ENCODE measurements at regions not wholly inside any gene's neighbourhood (a gene's known extent, or its start where the extent isn't known, plus 50 kb on each side); places are given as distances from the start of the nearest gene placed in this dataset.

- peak overlapping the region; percentile 65 for H2AFZ ChIP-seq
- intact Hi-C loops (cut with micrococcal nuclease; ENCODE audit: unreplicated experiment): no loop called here
Measured at GRCh38 chr2:180761224-180761623, 219.2 kb upstream of the UBE2E3 start.

GRCh38 chr2:180759631-180760030, 220.8 kb upstream of the UBE2E3 start:
- CTCF ChIA-PET: no interaction called here
- peaks cover 15% of the 10 kb centered on the region for H3K9me3 ChIP-seq (ENCODE audit: insufficient read depth, low read depth)
- H3K9me2 ChIP-seq (ENCODE audit: insufficient read depth): no peaks in the 10 kb centered on the region
- no peak overlapping the region for H3K4me3 ChIP-seq
- TF ChIP-seq EZH2 (IDR thresholded peaks at IDR 0.05; ENCODE audit: low read depth): no peak
- TF ChIP-seq CTCF (conservative IDR thresholded peaks at IDR 0.05): no peak
- no peak overlapping the region for H2AFZ ChIP-seq
- no peak for DNase-seq
- intact Hi-C loops (cut with micrococcal nuclease; ENCODE audit: unreplicated experiment): no loop called here
- peaks cover 30% of the 10 kb centered on the region for H3K4me1 ChIP-seq (replicated peaks; ENCODE audit: insufficient read depth)
- no peak overlapping the region for H3K4me2 ChIP-seq
- no TSS peak for BruUV-seq (replicated peaks)
- no peaks in the 10 kb centered on the region for H3K79me2 ChIP-seq (ENCODE audit: low read depth)
- no peaks in the 10 kb centered on the region for H3K27me3 ChIP-seq (ENCODE audit: insufficient read depth, low read depth)
- H3K36me3 ChIP-seq (ENCODE audit: low read depth): no peaks in the 10 kb centered on the region
- no peak overlapping the region for H3K27ac ChIP-seq
- no peaks in the 10 kb centered on the region for H3F3A ChIP-seq (ENCODE audit: insufficient read depth, low read depth)
- H4K20me1 ChIP-seq (ENCODE audit: insufficient read depth): no peaks in the 10 kb centered on the region
- POLR2A ChIA-PET (ENCODE audit: unreplicated experiment): no interaction called here

More at GRCh38 chr2:180761224-180761623, 219.2 kb upstream of the UBE2E3 start:
- POLR2A ChIA-PET (ENCODE audit: unreplicated experiment): no interaction called here
- CTCF ChIA-PET: no interaction called here
- H3K27me3 ChIP-seq (ENCODE audit: insufficient read depth, low read depth): no peaks in the 10 kb centered on the region
- peak overlapping the region; percentile 10; the same call in 1 of the 2 replicates for H3K27ac ChIP-seq
- no peak overlapping the region for H3K4me3 ChIP-seq
- no peaks in the 10 kb centered on the region for H3K36me3 ChIP-seq (ENCODE audit: low read depth)
- H4K20me1 ChIP-seq (ENCODE audit: insufficient read depth): no peaks in the 10 kb centered on the region
- H3K4me2 ChIP-seq: 0 out of 2 replicates have a peak overlapping the region, but pooled peaks have one; percentile 4
- H3F3A ChIP-seq (ENCODE audit: insufficient read depth, low read depth): no peaks in the 10 kb centered on the region
- no TSS peak for BruUV-seq (replicated peaks)
- H3K4me1 ChIP-seq (replicated peaks; ENCODE audit: insufficient read depth): peaks cover 26% of the 10 kb centered on the region
- no peaks in the 10 kb centered on the region for H3K79me2 ChIP-seq (ENCODE audit: low read depth)
- TF ChIP-seq EZH2 (IDR thresholded peaks at IDR 0.05; ENCODE audit: low read depth): no peak
- TF ChIP-seq CTCF (conservative IDR thresholded peaks at IDR 0.05): no peak
- H3K9me3 ChIP-seq (ENCODE audit: insufficient read depth, low read depth): peaks cover 15% of the 10 kb centered on the region
- H3K9me2 ChIP-seq (ENCODE audit: insufficient read depth): no peaks in the 10 kb centered on the region
- DNase-seq: peak; percentile 29 to 77

GRCh38 chr2:180753809-180754761, 226.3 kb upstream of the UBE2E3 start:
- no peaks in the 10 kb centered on the region for H4K20me1 ChIP-seq (ENCODE audit: insufficient read depth)
- H3F3A ChIP-seq (ENCODE audit: insufficient read depth, low read depth): no peaks in the 10 kb centered on the region
- ChIA-PET CTCF (no interaction called here), POLR2A (ENCODE audit: unreplicated experiment) (interaction anchor here (0.7 kb wide), 1 partner anchor 17 kb away, joined by 7 read pairs; no protein-coding TSS in a partner anchor)
- intact Hi-C loops (cut with micrococcal nuclease; ENCODE audit: unreplicated experiment): no loop called here
- no peaks in the 10 kb centered on the region for H3K27me3 ChIP-seq (ENCODE audit: insufficient read depth, low read depth)
- TF ChIP-seq CTCF (conservative IDR thresholded peaks at IDR 0.05) (no peak), EZH2 (IDR thresholded peaks at IDR 0.05; ENCODE audit: low read depth) (no peak)
- H3K9me2 ChIP-seq (ENCODE audit: insufficient read depth): no peaks in the 10 kb centered on the region
- peak overlapping the region; percentile 43; the same call in 1 of the 2 replicates for H3K27ac ChIP-seq
- BruUV-seq (replicated peaks): no TSS peak
- H3K79me2 ChIP-seq (ENCODE audit: low read depth): no peaks in the 10 kb centered on the region
- H3K9me3 ChIP-seq (ENCODE audit: insufficient read depth, low read depth): peaks cover 12% of the 10 kb centered on the region
- peaks cover 16% of the 10 kb centered on the region for H3K4me1 ChIP-seq (replicated peaks; ENCODE audit: insufficient read depth)
- H3K36me3 ChIP-seq (ENCODE audit: low read depth): no peaks in the 10 kb centered on the region
- DNase-seq: peak; percentile 12 to 72
- H2AFZ ChIP-seq: peak overlapping the region; percentile 44; the same call in 1 of the 2 replicates
- 0 out of 2 replicates have a peak overlapping the region, but pooled peaks have one; percentile 3 for H3K4me2 ChIP-seq
- H3K4me3 ChIP-seq: no peak overlapping the region
